ENCODE measurements at regions not wholly inside any gene's neighbourhood (a gene's known extent, or its start where the extent isn't known, plus 50 kb on each side); places are given as distances from the start of the nearest gene placed in this dataset.

GRCh38 chr9:86775718-86776117, 171.6 kb downstream of the GAS1 start:
- no peak for ATAC-seq
- no peak for TF ChIP-seq ESRRG (CRISPR knock-in tag; IDR thresholded peaks at IDR 0.05)
- TF ChIP-seq TOX (CRISPR knock-in tag; IDR thresholded peaks at IDR 0.05; ENCODE audit: borderline replicate concordance): no peak
- no peak for TF ChIP-seq OSR1 (CRISPR knock-in tag; IDR thresholded peaks at IDR 0.05)
- TF ChIP-seq ISL1 (CRISPR knock-in tag; IDR thresholded peaks at IDR 0.05): no peak
- no peak for TF ChIP-seq ZNF565 (CRISPR knock-in tag; conservative IDR thresholded peaks at IDR 0.05; ENCODE audit: low read depth)
- TF ChIP-seq ZC3H10 (CRISPR knock-in tag; IDR thresholded peaks at IDR 0.05): no peak
- no peak for TF ChIP-seq SNAI2 (CRISPR knock-in tag; IDR thresholded peaks at IDR 0.05)
- TF ChIP-seq, protein P1, sequence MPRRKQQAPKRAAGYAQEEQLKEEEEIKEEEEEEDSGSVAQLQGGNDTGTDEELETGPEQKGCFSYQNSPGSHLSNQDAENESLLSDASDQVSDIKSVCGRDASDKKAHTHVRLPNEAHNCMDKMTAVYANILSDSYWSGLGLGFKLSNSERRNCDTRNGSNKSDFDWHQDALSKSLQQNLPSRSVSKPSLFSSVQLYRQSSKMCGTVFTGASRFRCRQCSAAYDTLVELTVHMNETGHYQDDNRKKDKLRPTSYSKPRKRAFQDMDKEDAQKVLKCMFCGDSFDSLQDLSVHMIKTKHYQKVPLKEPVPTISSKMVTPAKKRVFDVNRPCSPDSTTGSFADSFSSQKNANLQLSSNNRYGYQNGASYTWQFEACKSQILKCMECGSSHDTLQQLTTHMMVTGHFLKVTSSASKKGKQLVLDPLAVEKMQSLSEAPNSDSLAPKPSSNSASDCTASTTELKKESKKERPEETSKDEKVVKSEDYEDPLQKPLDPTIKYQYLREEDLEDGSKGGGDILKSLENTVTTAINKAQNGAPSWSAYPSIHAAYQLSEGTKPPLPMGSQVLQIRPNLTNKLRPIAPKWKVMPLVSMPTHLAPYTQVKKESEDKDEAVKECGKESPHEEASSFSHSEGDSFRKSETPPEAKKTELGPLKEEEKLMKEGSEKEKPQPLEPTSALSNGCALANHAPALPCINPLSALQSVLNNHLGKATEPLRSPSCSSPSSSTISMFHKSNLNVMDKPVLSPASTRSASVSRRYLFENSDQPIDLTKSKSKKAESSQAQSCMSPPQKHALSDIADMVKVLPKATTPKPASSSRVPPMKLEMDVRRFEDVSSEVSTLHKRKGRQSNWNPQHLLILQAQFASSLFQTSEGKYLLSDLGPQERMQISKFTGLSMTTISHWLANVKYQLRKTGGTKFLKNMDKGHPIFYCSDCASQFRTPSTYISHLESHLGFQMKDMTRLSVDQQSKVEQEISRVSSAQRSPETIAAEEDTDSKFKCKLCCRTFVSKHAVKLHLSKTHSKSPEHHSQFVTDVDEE (CRISPR knock-in tag; IDR thresholded peaks at IDR 0.05): no peak
- TF ChIP-seq, protein P2, sequence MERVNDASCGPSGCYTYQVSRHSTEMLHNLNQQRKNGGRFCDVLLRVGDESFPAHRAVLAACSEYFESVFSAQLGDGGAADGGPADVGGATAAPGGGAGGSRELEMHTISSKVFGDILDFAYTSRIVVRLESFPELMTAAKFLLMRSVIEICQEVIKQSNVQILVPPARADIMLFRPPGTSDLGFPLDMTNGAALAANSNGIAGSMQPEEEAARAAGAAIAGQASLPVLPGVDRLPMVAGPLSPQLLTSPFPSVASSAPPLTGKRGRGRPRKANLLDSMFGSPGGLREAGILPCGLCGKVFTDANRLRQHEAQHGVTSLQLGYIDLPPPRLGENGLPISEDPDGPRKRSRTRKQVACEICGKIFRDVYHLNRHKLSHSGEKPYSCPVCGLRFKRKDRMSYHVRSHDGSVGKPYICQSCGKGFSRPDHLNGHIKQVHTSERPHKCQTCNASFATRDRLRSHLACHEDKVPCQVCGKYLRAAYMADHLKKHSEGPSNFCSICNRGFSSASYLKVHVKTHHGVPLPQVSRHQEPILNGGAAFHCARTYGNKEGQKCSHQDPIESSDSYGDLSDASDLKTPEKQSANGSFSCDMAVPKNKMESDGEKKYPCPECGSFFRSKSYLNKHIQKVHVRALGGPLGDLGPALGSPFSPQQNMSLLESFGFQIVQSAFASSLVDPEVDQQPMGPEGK (CRISPR knock-in tag; IDR thresholded peaks at IDR 0.05; ENCODE audit: borderline replicate concordance): no peak
- TF ChIP-seq ARNTL (CRISPR knock-in tag; IDR thresholded peaks at IDR 0.05; ENCODE audit: borderline replicate concordance, low read depth): no peak
- TF ChIP-seq, protein P3, sequence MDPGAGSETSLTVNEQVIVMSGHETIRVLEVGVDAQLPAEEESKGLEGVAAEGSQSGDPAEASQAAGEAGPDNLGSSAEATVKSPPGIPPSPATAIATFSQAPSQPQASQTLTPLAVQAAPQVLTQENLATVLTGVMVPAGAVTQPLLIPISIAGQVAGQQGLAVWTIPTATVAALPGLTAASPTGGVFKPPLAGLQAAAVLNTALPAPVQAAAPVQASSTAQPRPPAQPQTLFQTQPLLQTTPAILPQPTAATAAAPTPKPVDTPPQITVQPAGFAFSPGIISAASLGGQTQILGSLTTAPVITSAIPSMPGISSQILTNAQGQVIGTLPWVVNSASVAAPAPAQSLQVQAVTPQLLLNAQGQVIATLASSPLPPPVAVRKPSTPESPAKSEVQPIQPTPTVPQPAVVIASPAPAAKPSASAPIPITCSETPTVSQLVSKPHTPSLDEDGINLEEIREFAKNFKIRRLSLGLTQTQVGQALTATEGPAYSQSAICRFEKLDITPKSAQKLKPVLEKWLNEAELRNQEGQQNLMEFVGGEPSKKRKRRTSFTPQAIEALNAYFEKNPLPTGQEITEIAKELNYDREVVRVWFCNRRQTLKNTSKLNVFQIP (CRISPR knock-in tag; IDR thresholded peaks at IDR 0.05; ENCODE audit: borderline replicate concordance, low read depth): no peak

GRCh38 chr9:86774116-86774515, 173.2 kb downstream of the GAS1 start:
- no peak for TF ChIP-seq SNAI2 (CRISPR knock-in tag; IDR thresholded peaks at IDR 0.05)
- TF ChIP-seq PPARA (CRISPR knock-in tag; IDR thresholded peaks at IDR 0.05; ENCODE audit: borderline replicate concordance): no peak
- no peak for TF ChIP-seq CSDC2 (CRISPR knock-in tag; IDR thresholded peaks at IDR 0.05)
- no peak for TF ChIP-seq TCF4 (CRISPR knock-in tag; IDR thresholded peaks at IDR 0.05; ENCODE audit: borderline replicate concordance)
- TF ChIP-seq CSRNP3 (CRISPR knock-in tag; IDR thresholded peaks at IDR 0.05): no peak
- no peak for TF ChIP-seq ZFP30 (CRISPR knock-in tag; IDR thresholded peaks at IDR 0.05)
- no peak for TF ChIP-seq ZNF565 (CRISPR knock-in tag; conservative IDR thresholded peaks at IDR 0.05; ENCODE audit: low read depth)
- no peak for TF ChIP-seq TOX (CRISPR knock-in tag; IDR thresholded peaks at IDR 0.05; ENCODE audit: borderline replicate concordance)
- TF ChIP-seq GLIS3 (CRISPR knock-in tag; IDR thresholded peaks at IDR 0.05): no peak
- TF ChIP-seq BACH2 (CRISPR knock-in tag; IDR thresholded peaks at IDR 0.05; ENCODE audit: borderline replicate concordance): no peak
- TF ChIP-seq, protein P3 (CRISPR knock-in tag; IDR thresholded peaks at IDR 0.05; ENCODE audit: borderline replicate concordance, low read depth): no peak
- TF ChIP-seq, protein P4, sequence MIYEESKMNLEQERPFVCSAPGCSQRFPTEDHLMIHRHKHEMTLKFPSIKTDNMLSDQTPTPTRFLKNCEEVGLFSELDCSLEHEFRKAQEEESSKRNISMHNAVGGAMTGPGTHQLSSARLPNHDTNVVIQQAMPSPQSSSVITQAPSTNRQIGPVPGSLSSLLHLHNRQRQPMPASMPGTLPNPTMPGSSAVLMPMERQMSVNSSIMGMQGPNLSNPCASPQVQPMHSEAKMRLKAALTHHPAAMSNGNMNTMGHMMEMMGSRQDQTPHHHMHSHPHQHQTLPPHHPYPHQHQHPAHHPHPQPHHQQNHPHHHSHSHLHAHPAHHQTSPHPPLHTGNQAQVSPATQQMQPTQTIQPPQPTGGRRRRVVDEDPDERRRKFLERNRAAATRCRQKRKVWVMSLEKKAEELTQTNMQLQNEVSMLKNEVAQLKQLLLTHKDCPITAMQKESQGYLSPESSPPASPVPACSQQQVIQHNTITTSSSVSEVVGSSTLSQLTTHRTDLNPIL (CRISPR knock-in tag; IDR thresholded peaks at IDR 0.05; ENCODE audit: low read depth): no peak
- TF ChIP-seq ZNF8 (CRISPR knock-in tag; IDR thresholded peaks at IDR 0.05): no peak
- no peak for TF ChIP-seq ESRRG (CRISPR knock-in tag; IDR thresholded peaks at IDR 0.05)
- TF ChIP-seq ZFP3 (CRISPR knock-in tag; IDR thresholded peaks at IDR 0.05): no peak
- TF ChIP-seq OSR1 (CRISPR knock-in tag; IDR thresholded peaks at IDR 0.05): no peak
- no peak for TF ChIP-seq ZNF70 (CRISPR knock-in tag; IDR thresholded peaks at IDR 0.05)
- ATAC-seq: no peak
